Posterior cingulate gyrus (tissue), 11 donors: ENCODE measurements at regions not wholly inside any gene's neighbourhood (a gene's known extent, or its start where the extent isn't known, plus 50 kb on each side); places are given as distances from the start of the nearest gene placed in this dataset.

Source experiments
- DNase-seq, 10 donors: peaks; one replicate each; pipeline versions ENCODE4 v3.0.0 to v3.0.0-alpha.2; 2020 to 2021; ENCODE audit warnings: mixed read lengths in 3 of 10
- intact Hi-C: fragments of 100-400 bp; cut with DNase I; formaldehyde crosslinking; loops from one replicate; pipeline ENCODE4 v1.15.1; 2023

GRCh38 chr7:138405496-138405895 is 54.6 kb upstream of the TRIM24 start:
- no peak for DNase-seq
- intact Hi-C loops: no loop called here

DNA sequence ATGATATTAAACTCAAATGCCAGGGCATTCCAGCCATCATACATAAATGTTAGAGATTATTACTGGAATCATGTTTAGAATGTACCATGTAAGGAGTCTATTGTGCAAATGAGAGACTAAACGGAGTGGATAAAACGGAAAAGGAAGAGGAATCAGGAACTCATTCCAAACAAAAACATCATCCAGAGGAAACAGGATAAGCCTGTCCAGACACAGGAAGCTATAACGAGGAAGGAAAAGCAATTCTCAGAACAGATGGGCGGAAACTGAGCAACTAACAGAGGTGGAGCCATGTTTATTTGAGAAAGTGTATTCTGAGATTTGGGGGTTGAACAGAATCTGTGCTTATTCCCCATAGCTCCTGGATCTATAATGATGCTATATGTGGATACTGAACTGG is 52.3 kb upstream of the TRIM24 start:
- intact Hi-C loops: no loop called here
- no peak for DNase-seq
